HG03432 (cell line): ENCODE measurements at regions not wholly inside any gene's neighbourhood (a gene's known extent, or its start where the extent isn't known, plus 50 kb on each side); places are given as distances from the start of the nearest gene placed in this dataset.
A peak's percentile ranks its signal among the peaks of the same experiment; 100 is the strongest.

Experiments used
- ATAC-seq: cut with Tn5 transposase; IDR thresholded peaks from one replicate; pipeline ENCODE4 v1.9.1; 2021; ENCODE audit warnings: mild to moderate bottlenecking, moderate library complexity; ENCODE audit not compliant: unreplicated experiment

GRCh38 chr5:100479079-100479688 is 56.0 kb upstream of the FAM174A start:
- ATAC-seq = peak; percentile 82

GRCh38 chr5:100472091-100472490 is 63.1 kb upstream of the FAM174A start:
- no peak for ATAC-seq

- ATAC-seq = peak; percentile 96
These were observed 65.4 kb upstream of the FAM174A start for GRCh38 chr5:100469767-100470166.

GRCh38 chr5:100464418-100464817 is 70.8 kb upstream of the FAM174A start:
- ATAC-seq = no peak

- no peak for ATAC-seq
These were observed 78.6 kb upstream of the FAM174A start for GRCh38 chr5:100456615-100457014.

GRCh38 chr5:100452126-100452525 is 83.0 kb upstream of the FAM174A start:
- no peak for ATAC-seq

GRCh38 chr5:100448111-100448528 is 87.1 kb upstream of the FAM174A start:
- no peak for ATAC-seq

- no peak for ATAC-seq
These were observed 88.2 kb upstream of the FAM174A start for GRCh38 chr5:100446879-100447430.

GRCh38 chr5:100444961-100445360 is 90.2 kb upstream of the FAM174A start:
- ATAC-seq = peak; percentile 66

- ATAC-seq = no peak
These were observed 100.4 kb upstream of the FAM174A start for GRCh38 chr5:100434815-100435214.

- no peak for ATAC-seq
These were observed 102.4 kb upstream of the FAM174A start for GRCh38 chr5:100432741-100433140.

GRCh38 chr5:100430268-100431195 is 104.6 kb upstream of the FAM174A start:
- ATAC-seq = peak; percentile 93

- no peak for ATAC-seq
These were observed 110.4 kb upstream of the FAM174A start for GRCh38 chr5:100424787-100425186.

- no peak for ATAC-seq
These were observed 111.2 kb upstream of the FAM174A start for GRCh38 chr5:100424017-100424416.

- no peak for ATAC-seq
These were observed 111.8 kb upstream of the FAM174A start for GRCh38 chr5:100423330-100423729.

- no peak for ATAC-seq
These were observed 113.8 kb upstream of the FAM174A start for GRCh38 chr5:100421360-100421759.

- no peak for ATAC-seq
These were observed 116.9 kb upstream of the FAM174A start for GRCh38 chr5:100418231-100418630.

- no peak for ATAC-seq
These were observed 125.5 kb upstream of the FAM174A start for GRCh38 chr5:100409660-100410151.

GRCh38 chr5:100407053-100407452 is 128.1 kb upstream of the FAM174A start:
- ATAC-seq = no peak

- ATAC-seq = no peak
These were observed 128.5 kb upstream of the FAM174A start for GRCh38 chr5:100406640-100407039.

GRCh38 chr5:100402071-100402470 is 133.1 kb upstream of the FAM174A start:
- no peak for ATAC-seq

- ATAC-seq = no peak
These were observed 134.0 kb upstream of the FAM174A start for GRCh38 chr5:100401149-100401548.
